IPS-18a (cell line): ENCODE measurements at regions not wholly inside any gene's neighbourhood (a gene's known extent, or its start where the extent isn't known, plus 50 kb on each side); places are given as distances from the start of the nearest gene placed in this dataset.
A peak's percentile ranks its signal among the peaks of the same experiment; 100 is the strongest.

Experiments
- H3K27ac ChIP-seq: one replicate; pipeline ENCODE4 v1.5.1; 2013; ENCODE audit warnings: low read length
- H3K27me3 ChIP-seq: one replicate; pipeline ENCODE4 v1.6.1; 2013; ENCODE audit warnings: mild to moderate bottlenecking, low read length; ENCODE audit not compliant: control insufficient read depth, insufficient read depth
- H3K36me3 ChIP-seq: one replicate; pipeline ENCODE4 v1.6.1; 2013; ENCODE audit warnings: low read depth, low read length; ENCODE audit not compliant: control insufficient read depth
- H3K4me1 ChIP-seq: one replicate; pipeline ENCODE4 v1.6.1; 2013; ENCODE audit warnings: low read depth, low read length; ENCODE audit not compliant: control insufficient read depth
- H3K4me3 ChIP-seq: one replicate; pipeline ENCODE4 v1.5.1; 2013; ENCODE audit warnings: low read length
- H3K9ac ChIP-seq: one replicate; pipeline ENCODE4 v1.6.1; 2013; ENCODE audit warnings: mild to moderate bottlenecking, low read length, moderate library complexity
- H3K9me3 ChIP-seq: one replicate; pipeline ENCODE4 v1.6.1; 2013; ENCODE audit warnings: low read depth, low read length; ENCODE audit not compliant: control insufficient read depth

- Histone ChIP-seq H3K4me1 (peaks cover 3% of the 10 kb centered on the region), H3K9ac (no peak overlapping the region), H3K36me3 (no peaks in the 10 kb centered on the region), H3K27ac (no peak overlapping the region), H3K9me3 (peaks cover 11% of the 10 kb centered on the region), H3K27me3 (peaks cover 38% of the 10 kb centered on the region), H3K4me3 (no peak overlapping the region)
Measured at GRCh38 chr14:103209054-103209453, 85.8 kb downstream of the TNFAIP2 start.

DNA sequence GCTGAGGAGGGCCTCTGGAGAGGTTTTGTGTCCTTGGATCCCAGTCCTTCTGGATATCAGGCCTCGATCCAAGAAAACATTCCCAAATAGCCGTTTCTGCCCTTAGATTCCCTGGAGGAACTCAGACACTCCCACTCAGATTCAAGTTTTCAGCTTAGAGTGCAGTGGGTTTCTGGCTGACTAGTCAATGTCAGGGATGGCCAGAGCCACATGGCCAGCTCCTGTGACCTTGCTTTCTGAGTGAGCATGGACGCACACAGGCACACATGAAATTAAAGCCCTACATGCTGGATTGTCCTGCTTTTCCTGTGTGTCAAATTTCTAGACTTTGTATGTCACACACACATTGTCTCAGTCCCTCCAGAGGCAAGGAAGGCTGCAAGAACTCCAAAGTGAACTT lies 86.2 kb downstream of the TNFAIP2 start:
- H3K9ac ChIP-seq: no peak overlapping the region
- peaks cover 38% of the 10 kb centered on the region for H3K27me3 ChIP-seq
- H3K27ac ChIP-seq: no peak overlapping the region
- no peak overlapping the region for H3K4me3 ChIP-seq
- no peaks in the 10 kb centered on the region for H3K36me3 ChIP-seq
- peaks cover 6% of the 10 kb centered on the region for H3K9me3 ChIP-seq
- peaks cover 3% of the 10 kb centered on the region for H3K4me1 ChIP-seq

DNA sequence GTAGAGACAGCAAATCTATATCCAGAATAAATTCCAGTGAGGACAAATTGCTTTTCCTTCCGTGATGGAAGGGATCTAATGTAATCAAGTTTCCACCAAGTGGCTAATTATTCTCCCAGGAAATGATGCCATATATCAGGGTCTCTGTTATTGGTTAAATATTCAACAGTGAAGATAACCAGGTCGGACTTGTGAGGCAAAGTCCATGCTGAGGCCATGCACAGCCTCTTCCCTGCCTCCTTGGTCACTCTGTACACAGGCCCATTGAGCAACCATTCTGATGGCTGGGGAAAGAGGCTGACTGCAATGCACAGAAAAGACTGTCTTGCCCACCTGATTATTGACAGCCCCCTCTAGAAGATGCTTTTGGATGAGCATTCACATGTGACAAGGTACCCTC lies 90.1 kb downstream of the TNFAIP2 start:
- no peak overlapping the region for H3K9ac ChIP-seq
- H3K4me3 ChIP-seq: no peak overlapping the region
- H3K9me3 ChIP-seq: no peaks in the 10 kb centered on the region
- no peaks in the 10 kb centered on the region for H3K4me1 ChIP-seq
- peaks cover 19% of the 10 kb centered on the region for H3K27me3 ChIP-seq
- H3K27ac ChIP-seq: no peak overlapping the region
- H3K36me3 ChIP-seq: no peaks in the 10 kb centered on the region

DNA sequence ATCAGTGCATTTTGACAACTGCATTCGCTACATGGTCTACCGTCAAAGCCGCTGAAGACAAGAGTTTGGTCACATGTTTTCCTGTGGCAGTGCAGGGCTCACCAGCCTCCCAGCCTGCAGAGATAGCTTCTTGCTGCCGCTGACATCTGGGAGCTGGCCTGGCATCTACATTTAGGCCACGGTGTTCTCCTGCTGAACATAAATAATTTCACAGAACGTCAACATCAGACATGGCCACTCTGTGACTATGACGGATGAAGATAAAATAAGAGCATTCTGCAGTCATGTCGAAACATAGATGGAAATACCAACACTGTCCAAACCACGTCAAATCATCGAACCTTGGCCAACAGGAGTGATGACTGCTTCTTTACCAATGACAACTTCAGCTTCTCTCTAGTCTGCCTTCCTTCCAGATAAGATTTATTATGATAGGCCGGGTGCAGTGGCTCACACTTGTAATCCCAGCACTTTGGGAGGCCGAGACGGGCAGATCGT lies 91.2 kb downstream of the TNFAIP2 start:
- H3K4me1 ChIP-seq: no peaks in the 10 kb centered on the region
- H3K9me3 ChIP-seq: no peaks in the 10 kb centered on the region
- H3K9ac ChIP-seq: no peak overlapping the region
- H3K4me3 ChIP-seq: no peak overlapping the region
- no peaks in the 10 kb centered on the region for H3K36me3 ChIP-seq
- no peak overlapping the region for H3K27ac ChIP-seq
- peaks cover 14% of the 10 kb centered on the region for H3K27me3 ChIP-seq

DNA sequence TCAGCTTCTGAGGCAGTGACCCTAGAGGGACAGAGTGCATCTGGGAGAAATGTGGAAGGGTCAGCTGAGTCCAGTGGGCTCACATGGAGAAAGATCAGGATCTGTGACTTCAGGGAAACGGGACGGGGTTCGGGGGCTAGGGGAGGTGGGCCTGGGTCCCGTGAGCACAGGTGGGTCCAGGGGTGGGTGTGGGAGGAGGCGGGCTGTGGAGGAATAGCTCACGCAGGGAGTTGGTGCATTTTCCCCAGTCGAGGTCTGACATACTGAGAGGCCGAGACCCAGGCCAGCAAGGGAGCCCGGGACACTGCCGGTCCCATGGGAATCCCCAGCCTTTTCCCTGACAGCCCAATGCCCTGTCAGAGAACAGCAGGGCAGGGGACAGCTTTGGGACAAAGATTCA lies 93.1 kb downstream of the TNFAIP2 start:
- no peaks in the 10 kb centered on the region for H3K4me1 ChIP-seq
- H3K4me3 ChIP-seq: no peak overlapping the region
- H3K9ac ChIP-seq: no peak overlapping the region
- no peaks in the 10 kb centered on the region for H3K9me3 ChIP-seq
- peaks cover 26% of the 10 kb centered on the region for H3K27me3 ChIP-seq
- no peak overlapping the region for H3K27ac ChIP-seq
- H3K36me3 ChIP-seq: no peaks in the 10 kb centered on the region

- Histone ChIP-seq H3K4me1 (no peaks in the 10 kb centered on the region), H3K27me3 (peaks cover 31% of the 10 kb centered on the region), H3K9me3 (no peaks in the 10 kb centered on the region), H3K9ac (no peak overlapping the region), H3K36me3 (no peaks in the 10 kb centered on the region), H3K27ac (no peak overlapping the region), H3K4me3 (no peak overlapping the region)
Measured at GRCh38 chr14:103216857-103217256, 93.6 kb downstream of the TNFAIP2 start.

DNA sequence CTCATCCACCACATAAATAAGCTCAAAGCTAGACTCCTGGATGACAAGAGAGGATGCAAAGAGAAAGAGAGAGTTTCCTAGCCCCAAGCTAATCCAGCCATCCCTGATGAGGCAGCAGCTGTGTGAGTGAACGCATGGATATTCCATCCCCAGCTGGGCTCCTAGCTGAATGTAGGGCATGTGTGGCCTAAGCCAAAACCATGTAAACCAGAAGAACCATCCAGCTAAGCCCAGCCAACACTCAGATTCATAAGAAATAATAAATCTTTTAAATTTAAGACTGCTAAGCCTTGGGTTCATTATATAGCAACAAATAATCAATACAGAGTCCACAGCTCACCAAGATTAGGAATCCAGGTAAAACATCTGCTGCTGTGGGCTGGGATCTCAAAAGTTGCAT lies 94.3 kb downstream of the TNFAIP2 start:
- no peak overlapping the region for H3K4me3 ChIP-seq
- H3K36me3 ChIP-seq: no peaks in the 10 kb centered on the region
- no peaks in the 10 kb centered on the region for H3K9me3 ChIP-seq
- no peaks in the 10 kb centered on the region for H3K4me1 ChIP-seq
- H3K9ac ChIP-seq: no peak overlapping the region
- H3K27ac ChIP-seq: no peak overlapping the region
- H3K27me3 ChIP-seq: peaks cover 38% of the 10 kb centered on the region

DNA sequence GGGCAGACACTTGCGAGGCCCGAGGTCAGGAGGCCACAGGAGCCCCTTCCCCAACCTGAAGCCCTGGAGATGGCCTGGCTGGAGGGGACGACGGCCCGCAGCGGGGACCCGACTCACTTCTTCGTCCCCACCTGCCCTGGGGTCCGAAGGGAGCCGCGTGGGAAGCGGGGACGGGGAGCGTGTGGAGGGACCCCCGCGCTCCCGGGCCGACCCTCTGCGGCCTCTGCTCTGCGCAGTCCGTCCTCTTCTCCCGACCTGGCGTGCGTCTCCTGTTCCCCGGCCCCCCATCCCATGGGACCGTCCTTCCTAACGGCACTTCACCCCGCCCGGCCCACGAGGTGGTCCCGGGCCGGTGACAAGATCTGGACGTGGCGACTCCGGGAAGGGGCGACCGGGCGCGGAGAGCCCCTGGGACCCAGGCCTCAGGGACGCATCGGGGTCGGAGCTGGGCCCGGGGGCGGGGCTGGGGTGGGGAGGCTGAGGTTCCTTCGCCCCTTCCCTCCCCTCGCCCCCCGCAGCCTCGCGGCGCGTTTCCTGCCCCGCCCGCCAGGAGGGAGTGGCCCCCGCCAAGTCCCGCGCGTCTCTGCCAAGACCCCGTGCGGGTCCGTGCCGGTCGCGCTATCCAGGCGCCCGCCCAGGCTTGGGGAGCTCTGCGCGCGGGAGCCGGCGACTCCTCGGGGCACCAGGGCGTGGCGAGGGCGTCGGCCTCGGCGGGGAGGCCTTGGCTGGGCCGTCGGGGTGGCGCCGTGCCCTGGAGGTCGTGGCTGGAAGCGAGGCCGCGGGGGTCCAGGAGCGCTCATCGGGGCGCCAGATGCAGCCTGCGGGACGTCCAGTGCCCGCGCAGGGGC lies 97.1 kb downstream of the TNFAIP2 start:
- peaks cover 44% of the 10 kb centered on the region for H3K27me3 ChIP-seq
- no peak overlapping the region for H3K9ac ChIP-seq
- no peaks in the 10 kb centered on the region for H3K9me3 ChIP-seq
- peak overlapping the region; percentile 54 for H3K4me3 ChIP-seq
- H3K27ac ChIP-seq: no peak overlapping the region
- H3K36me3 ChIP-seq: no peaks in the 10 kb centered on the region
- H3K4me1 ChIP-seq: no peaks in the 10 kb centered on the region

DNA sequence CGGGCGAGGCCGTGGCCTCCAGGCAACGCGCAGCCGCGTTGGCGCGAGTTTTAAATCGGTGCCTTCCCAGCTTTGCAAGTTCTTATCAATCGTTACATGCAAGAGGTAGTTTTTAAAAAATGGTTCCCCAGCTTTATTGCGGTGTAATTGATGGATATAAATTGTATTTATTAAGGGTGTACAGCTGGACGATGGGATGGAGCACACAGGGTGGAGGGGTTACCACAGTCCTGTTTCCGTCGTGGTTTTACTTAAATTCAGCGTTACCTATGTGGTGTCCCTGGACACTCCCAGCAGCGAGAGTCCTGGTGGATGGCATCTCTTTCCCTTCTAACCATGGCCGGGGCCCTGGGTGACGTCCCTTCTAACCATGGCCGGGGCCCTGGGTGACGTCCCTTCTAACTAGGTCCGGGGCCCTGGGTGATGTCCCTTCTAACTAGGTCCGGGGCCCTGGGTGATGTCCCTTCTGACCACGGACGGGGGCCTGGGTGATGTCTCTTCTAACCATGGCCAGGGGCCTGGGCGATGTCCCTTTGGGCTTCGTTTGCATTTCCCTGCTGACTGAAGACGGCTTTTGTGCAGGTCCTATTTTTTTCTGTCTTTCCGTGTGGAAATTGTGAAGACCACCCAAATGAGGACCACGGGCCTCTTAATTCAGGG lies 97.9 kb downstream of the TNFAIP2 start:
- no peaks in the 10 kb centered on the region for H3K9me3 ChIP-seq
- peaks cover 44% of the 10 kb centered on the region for H3K27me3 ChIP-seq
- no peaks in the 10 kb centered on the region for H3K36me3 ChIP-seq
- H3K4me3 ChIP-seq: peak overlapping the region; percentile 54
- no peak overlapping the region for H3K9ac ChIP-seq
- H3K4me1 ChIP-seq: no peaks in the 10 kb centered on the region
- no peak overlapping the region for H3K27ac ChIP-seq

DNA sequence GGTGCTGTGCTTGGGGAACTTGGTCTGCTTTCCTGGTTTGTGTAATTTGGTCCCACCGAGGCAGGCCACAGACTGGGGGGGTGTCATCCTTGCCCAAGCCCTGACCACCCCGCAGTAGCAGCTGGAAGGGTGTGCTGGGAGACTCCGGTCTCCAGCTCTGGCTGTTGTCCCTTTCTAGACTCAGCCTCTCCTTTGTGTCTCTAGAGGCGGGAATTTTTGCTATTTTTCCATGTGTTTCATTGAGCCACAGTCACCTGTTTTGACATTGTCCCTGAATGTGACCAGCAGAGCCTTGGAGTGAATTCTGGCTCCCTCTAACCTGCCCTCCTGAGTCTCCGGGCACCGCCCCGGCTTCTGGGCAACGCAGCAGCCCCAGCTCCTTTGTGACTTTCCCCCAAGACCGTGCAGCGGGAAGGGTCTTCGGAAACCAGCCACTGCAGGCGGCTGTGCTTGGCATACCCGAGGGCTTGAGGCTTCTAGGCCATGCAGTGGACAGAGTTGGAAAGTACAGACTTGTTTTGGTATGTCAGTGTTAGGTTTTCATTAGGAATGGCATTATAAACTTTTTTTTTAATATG lies 98.6 kb downstream of the TNFAIP2 start:
- no peaks in the 10 kb centered on the region for H3K4me1 ChIP-seq
- no peak overlapping the region for H3K4me3 ChIP-seq
- no peaks in the 10 kb centered on the region for H3K9me3 ChIP-seq
- peaks cover 44% of the 10 kb centered on the region for H3K27me3 ChIP-seq
- no peaks in the 10 kb centered on the region for H3K36me3 ChIP-seq
- H3K27ac ChIP-seq: no peak overlapping the region
- H3K9ac ChIP-seq: no peak overlapping the region

DNA sequence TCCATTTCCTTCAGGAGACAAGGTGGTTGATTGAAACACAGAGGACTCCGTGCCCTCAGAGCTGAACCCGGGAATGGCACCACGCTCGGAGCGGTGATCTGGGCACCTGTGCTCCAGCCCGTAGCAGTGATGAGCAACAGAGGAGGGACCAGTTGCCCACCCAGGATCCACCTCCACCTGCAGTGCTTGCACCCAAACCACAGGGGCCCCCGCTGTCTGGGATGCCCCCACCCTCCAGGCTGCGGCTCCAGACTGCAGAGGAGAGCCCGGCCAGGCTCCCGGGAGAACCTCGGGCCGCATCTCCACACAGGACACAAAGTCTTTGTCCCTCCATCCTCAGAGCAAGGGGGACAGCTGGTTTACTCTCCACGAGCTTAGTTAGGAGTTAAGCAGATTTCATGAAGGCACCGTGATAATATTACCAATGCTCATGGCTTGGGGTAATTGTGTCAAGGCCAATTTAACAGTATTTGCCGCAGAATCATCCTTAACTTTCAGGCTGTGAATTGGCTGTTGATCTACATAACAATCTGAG lies 100.6 kb downstream of the TNFAIP2 start:
- Histone ChIP-seq H3K36me3 (no peaks in the 10 kb centered on the region), H3K9me3 (no peaks in the 10 kb centered on the region), H3K9ac (no peak overlapping the region), H3K27me3 (peaks cover 43% of the 10 kb centered on the region), H3K4me1 (no peaks in the 10 kb centered on the region), H3K4me3 (no peak overlapping the region), H3K27ac (no peak overlapping the region)
